HG03457 (cell line): ENCODE measurements at regions not wholly inside any gene's neighbourhood (a gene's known extent, or its start where the extent isn't known, plus 50 kb on each side); places are given as distances from the start of the nearest gene placed in this dataset.

Experiments
- ATAC-seq: cut with Tn5 transposase; IDR thresholded peaks from one replicate; pipeline ENCODE4 v1.9.1; 2021; ENCODE audit warnings: moderate number of reproducible peaks; ENCODE audit not compliant: unreplicated experiment

GRCh38 chr2:62370321-62371250, 135.4 kb downstream of the TMEM17 start:
- no peak for ATAC-seq

- no peak for ATAC-seq
These were observed 136.3 kb downstream of the TMEM17 start for GRCh38 chr2:62369541-62370202.

- ATAC-seq, result no peak
These were observed 141.0 kb downstream of the TMEM17 start for GRCh38 chr2:62364791-62365528.

- peak; percentile 67 for ATAC-seq
These were observed 142.8 kb downstream of the TMEM17 start for GRCh38 chr2:62363166-62363565.

- peak; percentile 40 for ATAC-seq
These were observed 143.4 kb downstream of the TMEM17 start for GRCh38 chr2:62362561-62362960.

GRCh38 chr2:62361964-62362363, 144.0 kb downstream of the TMEM17 start:
- no peak for ATAC-seq

GRCh38 chr2:62354771-62355561, 151.0 kb downstream of the TMEM17 start:
- ATAC-seq, result no peak

GRCh38 chr2:62352031-62352430, 154.0 kb downstream of the TMEM17 start:
- ATAC-seq, result no peak

- no peak for ATAC-seq
These were observed 153.9 kb downstream of the B3GNT2 start for GRCh38 chr2:62349788-62350187.

- ATAC-seq, result no peak
These were observed 152.8 kb downstream of the B3GNT2 start for GRCh38 chr2:62348700-62349099.

- ATAC-seq, result no peak
These were observed 151.8 kb downstream of the B3GNT2 start for GRCh38 chr2:62347563-62348270.

- peak; percentile 58 for ATAC-seq
These were observed 148.6 kb downstream of the B3GNT2 start for GRCh38 chr2:62344472-62344871.

GRCh38 chr2:62343636-62344337, 147.9 kb downstream of the B3GNT2 start:
- no peak for ATAC-seq

- no peak for ATAC-seq
These were observed 147.3 kb downstream of the B3GNT2 start for GRCh38 chr2:62343206-62343605.

- ATAC-seq, result peak; percentile 49
These were observed 145.1 kb downstream of the B3GNT2 start for GRCh38 chr2:62340994-62341484.

- no peak for ATAC-seq
These were observed 143.9 kb downstream of the B3GNT2 start for GRCh38 chr2:62339837-62340236.

- no peak for ATAC-seq
These were observed 143.5 kb downstream of the B3GNT2 start for GRCh38 chr2:62339413-62339812.

- no peak for ATAC-seq
These were observed 142.2 kb downstream of the B3GNT2 start for GRCh38 chr2:62338111-62338510.

- ATAC-seq, result no peak
These were observed 141.5 kb downstream of the B3GNT2 start for GRCh38 chr2:62337403-62337802.
